Esophagus mucosa (tissue), 1 donor: ENCODE measurements at regions not wholly inside any gene's neighbourhood (a gene's known extent, or its start where the extent isn't known, plus 50 kb on each side); places are given as distances from the start of the nearest gene placed in this dataset.

Source experiments
- ATAC-seq: fragments of 200-7000 bp; cut with Tn5 transposase; one replicate; pipeline ENCODE4 v1.9.1; 2020
- donor health status: DM: yes; HTN: yes; CAD: no.

GRCh38 chr7:128168667-128169210 lies 72.3 kb upstream of the LEP start:
- ATAC-seq = no peak

- no peak for ATAC-seq
Measured at GRCh38 chr7:128170461-128170860, 70.6 kb upstream of the LEP start.

GRCh38 chr7:128171342-128171918 lies 69.6 kb upstream of the LEP start:
- no peak for ATAC-seq

- ATAC-seq = no peak
Measured at GRCh38 chr7:128172151-128172550, 68.9 kb upstream of the LEP start.

- no peak for ATAC-seq
Measured at GRCh38 chr7:128172963-128173362, 68.1 kb upstream of the LEP start.

GRCh38 chr7:128174386-128174785 lies 66.7 kb upstream of the LEP start:
- no peak for ATAC-seq

GRCh38 chr7:128176696-128177095 lies 64.4 kb upstream of the LEP start:
- no peak for ATAC-seq

GRCh38 chr7:128177768-128178550 lies 63.1 kb upstream of the LEP start:
- no peak for ATAC-seq

GRCh38 chr7:128178611-128179010 lies 62.5 kb upstream of the LEP start:
- no peak for ATAC-seq

GRCh38 chr7:128188396-128189230 lies 52.5 kb upstream of the LEP start:
- no peak for ATAC-seq

GRCh38 chr7:128189231-128189930 lies 51.7 kb upstream of the LEP start:
- no peak for ATAC-seq

- ATAC-seq = no peak
Measured at GRCh38 chr7:128190051-128190647, 50.9 kb upstream of the LEP start.

GRCh38 chr7:128191136-128191844 lies 49.8 kb upstream of the LEP start:
- no peak for ATAC-seq
